Aorta (tissue), 5 donors: ENCODE measurements at regions not wholly inside any gene's neighbourhood (a gene's known extent, or its start where the extent isn't known, plus 50 kb on each side); places are given as distances from the start of the nearest gene placed in this dataset.

Experiments used
- ATAC-seq: fragments of 200-7000 bp; cut with Tn5 transposase; one replicate; pipeline ENCODE4 v1.9.1; 2022; ENCODE audit warnings: moderate library complexity; ENCODE audit not compliant: low FRiP score
- DNase-seq, 2 donors: peaks; one replicate each; pipeline ENCODE4 v3.0.0-alpha.2; 2020
- H3K27ac ChIP-seq, 2 donors: one replicate each; pipeline ENCODE4 v1.5.1; 2013; ENCODE audit warnings: low read length in 2 of 2, mild to moderate bottlenecking in 2 of 2, moderate library complexity in 2 of 2, control low read depth in 1 of 2, inconsistent platforms in 1 of 2, low read depth in 1 of 2
- H3K27me3 ChIP-seq, 2 donors: one replicate each; pipeline ENCODE4 v1.6.1; 2013; ENCODE audit warnings: control low read depth in 1 of 2, low read length in 1 of 2, mild to moderate bottlenecking in 1 of 2, moderate library complexity in 1 of 2; ENCODE audit not compliant: insufficient read depth in 2 of 2, control insufficient read depth in 1 of 2
- H3K36me3 ChIP-seq, 2 donors: one replicate each; pipeline ENCODE4 v1.6.1; 2013; ENCODE audit warnings: control low read depth in 1 of 2, low read length in 1 of 2, mild to moderate bottlenecking in 1 of 2; ENCODE audit not compliant: insufficient read depth in 2 of 2, control insufficient read depth in 1 of 2
- H3K4me1 ChIP-seq, 2 donors: one replicate each; pipeline ENCODE4 v1.6.1; 2013; ENCODE audit warnings: low read length in 2 of 2, control low read depth in 1 of 2, mild to moderate bottlenecking in 1 of 2, moderate library complexity in 1 of 2; ENCODE audit not compliant: insufficient read depth in 2 of 2, control insufficient read depth in 1 of 2
- H3K4me3 ChIP-seq, 2 donors: one replicate each; pipeline ENCODE4 v1.5.1; 2013; ENCODE audit warnings: low read length in 2 of 2, control low read depth in 1 of 2, mild to moderate bottlenecking in 1 of 2
- H3K9me3 ChIP-seq: one replicate; pipeline ENCODE4 v1.6.1; 2013; ENCODE audit warnings: mild to moderate bottlenecking, low read length; ENCODE audit not compliant: control insufficient read depth
- WGBS, 2 donors: extraction: QIAGEN DNeasy Blood & Tissue Kit; methylation state at CpG; one replicate each; pipeline ENCODE4 v1.1.7; 2013; 5-methylcytosine and 5-hydroxymethylcytosine counted together
- intact Hi-C, 2 donors: fragments of 100-400 bp; cut with DNase I; formaldehyde crosslinking; loops; one replicate each; pipeline versions ENCODE4 v1.14.2 to v1.15.0; 2022
- donor health status: healthy with polysubstance abuse.
- donor health status: Bipolar disorder and iron deficiency.
- donor health status: DM: no; HTN: no; CAD: no.
- donor health status: DM: no; HTN: no; CAD: no.
- donor health status: DM: yes; HTN: yes; CAD: no.

GRCh38 chr5:145574889-145575573 is 260.1 kb downstream of the PRELID2 start:
- Histone ChIP-seq H3K4me1 (no peaks in the 10 kb centered on the region), H3K36me3 (no peaks in the 10 kb centered on the region), H3K9me3 (peaks cover 3% of the 10 kb centered on the region), H3K27me3 (no peaks in the 10 kb centered on the region), H3K4me3 (no peak overlapping the region), H3K27ac (no peak overlapping the region)
- WGBS, 2 donors, result 86 to 87% methylated on average over 3 of the region's 3 CpGs
- intact Hi-C loops, result no loop called here
- DNase-seq (no peak), ATAC-seq (no peak)

DNA sequence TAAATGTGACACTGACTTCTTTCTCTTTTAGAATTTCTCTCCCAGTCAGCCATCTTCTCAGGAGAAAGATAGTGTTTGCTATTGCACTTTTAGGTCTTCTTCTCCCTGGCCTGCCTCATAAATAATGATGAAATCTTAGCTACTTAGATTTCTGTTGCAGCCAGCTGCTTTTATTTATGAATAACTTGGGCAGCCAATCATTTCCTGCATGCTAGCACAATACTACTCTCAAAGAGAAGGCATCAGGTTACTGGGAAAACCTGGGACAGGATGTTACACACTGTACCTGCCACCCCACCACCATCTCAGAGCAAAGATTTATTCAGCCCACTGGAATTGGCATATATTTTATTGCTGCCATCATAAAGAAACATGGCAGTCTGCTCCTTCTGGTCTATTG is 266.6 kb downstream of the PRELID2 start:
- no peak for ATAC-seq
- intact Hi-C loops, result no loop called here
- no peaks in the 10 kb centered on the region for H3K27me3 ChIP-seq
- H3K36me3 ChIP-seq, result no peaks in the 10 kb centered on the region
- H3K4me3 ChIP-seq, result no peak overlapping the region
- no peaks in the 10 kb centered on the region for H3K9me3 ChIP-seq
- H3K4me1 ChIP-seq, result no peaks in the 10 kb centered on the region
- no peak for DNase-seq
- no peak overlapping the region for H3K27ac ChIP-seq

GRCh38 chr5:145562931-145563330 is 272.2 kb downstream of the PRELID2 start:
- H3K4me3 ChIP-seq, result no peak overlapping the region
- intact Hi-C loops, result no loop called here
- H3K4me1 ChIP-seq, result no peaks in the 10 kb centered on the region
- no peaks in the 10 kb centered on the region for H3K27me3 ChIP-seq
- 76 to 83% methylated on average over 4 of the region's 4 CpGs for WGBS, 2 donors
- H3K9me3 ChIP-seq, result no peaks in the 10 kb centered on the region
- no peak overlapping the region for H3K27ac ChIP-seq
- DNase-seq (peak in 1 of 2 donors; percentile 39), ATAC-seq (no peak)
- no peaks in the 10 kb centered on the region for H3K36me3 ChIP-seq

DNA sequence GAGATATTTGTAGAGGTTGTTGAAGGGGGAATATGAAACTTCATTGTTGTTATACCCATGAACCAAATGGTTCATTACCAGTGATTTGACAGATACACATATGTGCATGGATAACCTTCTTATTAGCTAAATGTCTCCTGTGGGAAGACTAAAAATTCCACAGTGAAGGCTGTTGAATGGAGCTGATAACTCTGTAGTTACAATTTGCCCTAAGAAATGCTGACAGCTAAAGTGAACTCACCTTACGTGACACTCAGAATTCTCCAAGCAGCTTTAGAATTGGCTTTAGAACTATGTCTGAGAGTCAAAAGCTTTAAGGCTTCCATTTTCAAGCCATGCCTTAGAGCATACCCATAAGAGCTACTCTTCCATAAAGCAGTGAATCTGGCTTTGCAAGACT is 276.9 kb downstream of the PRELID2 start:
- 93 to 94% methylated on average over 1 of the region's 1 CpG for WGBS, 2 donors
- no peaks in the 10 kb centered on the region for H3K4me1 ChIP-seq
- H3K27me3 ChIP-seq, result no peaks in the 10 kb centered on the region
- H3K27ac ChIP-seq, result no peak overlapping the region
- no peaks in the 10 kb centered on the region for H3K9me3 ChIP-seq
- intact Hi-C loops, result no loop called here
- H3K36me3 ChIP-seq, result no peaks in the 10 kb centered on the region
- no peak for DNase-seq
- no peak for ATAC-seq
- H3K4me3 ChIP-seq, result no peak overlapping the region

GRCh38 chr5:145557345-145557744 is 277.8 kb downstream of the PRELID2 start:
- no peaks in the 10 kb centered on the region for H3K4me1 ChIP-seq
- H3K4me3 ChIP-seq, result no peak overlapping the region
- no peaks in the 10 kb centered on the region for H3K9me3 ChIP-seq
- H3K36me3 ChIP-seq, result no peaks in the 10 kb centered on the region
- no peak for DNase-seq
- intact Hi-C loops, result no loop called here
- no peak overlapping the region for H3K27ac ChIP-seq
- no peak for ATAC-seq
- WGBS, 2 donors, result 89 to 100% methylated on average over 1 of the region's 1 CpG
- H3K27me3 ChIP-seq, result no peaks in the 10 kb centered on the region

GRCh38 chr5:145554399-145554798 is 280.7 kb downstream of the PRELID2 start:
- no peaks in the 10 kb centered on the region for H3K4me1 ChIP-seq
- DNase-seq, result no peak

DNA sequence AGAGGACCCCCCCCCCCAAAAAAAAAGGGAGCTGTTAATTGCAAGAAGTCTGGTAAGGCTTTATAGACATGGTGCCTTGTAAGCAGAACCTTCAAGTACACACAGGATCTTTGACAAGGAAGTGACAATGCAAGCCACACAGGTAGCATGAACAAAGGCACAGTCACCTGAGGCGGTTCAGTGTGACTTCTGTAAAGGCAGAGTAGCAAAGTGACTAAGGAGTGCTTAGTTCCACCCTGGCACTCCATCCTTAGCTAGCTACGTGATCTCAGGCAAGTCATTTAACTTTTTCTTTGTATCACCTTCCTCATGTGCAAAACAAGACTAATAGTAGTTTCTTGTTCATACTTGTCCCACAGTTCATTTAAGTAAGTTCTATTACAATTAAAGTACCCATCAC is 282.0 kb downstream of the PRELID2 start:
- no peak overlapping the region for H3K4me3 ChIP-seq

More at GRCh38 chr5:145554399-145554798, 280.7 kb downstream of the PRELID2 start:
- no peak for ATAC-seq
- no peaks in the 10 kb centered on the region for H3K9me3 ChIP-seq
- no peaks in the 10 kb centered on the region for H3K36me3 ChIP-seq
- intact Hi-C loops, result no loop called here
- no peak overlapping the region for H3K27ac ChIP-seq
- H3K27me3 ChIP-seq, result no peaks in the 10 kb centered on the region
- no peak overlapping the region for H3K4me3 ChIP-seq

DNA sequence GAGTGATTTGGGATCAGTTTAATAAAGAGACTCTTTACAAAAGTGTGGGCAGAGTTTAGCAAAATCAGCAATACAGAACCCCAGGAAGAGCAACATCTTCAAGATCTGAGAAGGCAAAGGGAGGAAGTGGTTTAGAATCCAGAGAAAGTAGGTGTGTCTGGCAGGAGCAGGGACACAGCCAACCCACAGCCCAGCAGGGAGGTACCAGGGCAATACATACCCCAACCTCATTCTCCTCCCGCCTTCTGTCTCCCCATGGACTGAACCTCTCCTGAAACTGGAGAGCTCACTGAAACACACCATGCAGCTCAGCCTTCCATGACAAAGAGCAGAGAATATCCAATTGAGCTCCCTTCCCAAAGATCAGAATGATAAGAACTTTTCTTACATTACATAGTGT is 283.4 kb downstream of the PRELID2 start:
- intact Hi-C loops, result no loop called here
- Histone ChIP-seq H3K4me3 (no peak overlapping the region), H3K9me3 (no peaks in the 10 kb centered on the region), H3K36me3 (no peaks in the 10 kb centered on the region), H3K27ac (no peak overlapping the region), H3K4me1 (no peaks in the 10 kb centered on the region), H3K27me3 (no peaks in the 10 kb centered on the region)
- 83 to 91% methylated on average over 1 of the region's 1 CpG for WGBS, 2 donors
- DNase-seq (no peak), ATAC-seq (no peak)

More for the DNA sequence above, 282.0 kb downstream of the PRELID2 start:
- no peaks in the 10 kb centered on the region for H3K36me3 ChIP-seq
- intact Hi-C loops, result no loop called here
- H3K9me3 ChIP-seq, result no peaks in the 10 kb centered on the region
- no peak for DNase-seq
- no peaks in the 10 kb centered on the region for H3K27me3 ChIP-seq
- no peak overlapping the region for H3K27ac ChIP-seq
- H3K4me1 ChIP-seq, result no peaks in the 10 kb centered on the region
- WGBS, 2 donors, result 89 to 93% methylated on average over 2 of the region's 2 CpGs
- no peak for ATAC-seq

DNA sequence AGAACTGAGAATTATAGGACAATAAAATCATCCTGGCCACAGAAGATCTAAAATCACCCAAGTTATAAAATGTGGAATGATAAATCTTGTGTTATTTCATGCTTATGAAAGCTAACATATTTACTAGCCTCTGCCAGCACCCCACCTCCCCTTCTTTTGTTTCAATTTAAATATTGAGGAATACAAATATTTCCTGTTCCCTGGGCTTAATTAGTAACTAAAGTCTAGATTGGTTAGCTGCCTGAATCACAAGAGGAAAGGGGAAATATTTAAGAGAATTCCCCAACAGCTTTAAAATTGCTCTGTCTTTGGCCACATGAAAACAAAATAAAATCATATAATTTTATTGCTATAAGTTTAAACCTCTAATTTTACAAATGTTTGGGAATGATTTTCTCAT is 287.0 kb downstream of the PRELID2 start:
- intact Hi-C loops, result no loop called here
- no peaks in the 10 kb centered on the region for H3K9me3 ChIP-seq
- H3K36me3 ChIP-seq, result no peaks in the 10 kb centered on the region
- ATAC-seq (no peak), DNase-seq (no peak)
- H3K4me1 ChIP-seq, result no peaks in the 10 kb centered on the region
- no peak overlapping the region for H3K27ac ChIP-seq
- no peak overlapping the region for H3K4me3 ChIP-seq
- H3K27me3 ChIP-seq, result no peaks in the 10 kb centered on the region
